Ovary (tissue), 3 donors: ENCODE measurements at regions not wholly inside any gene's neighbourhood (a gene's known extent, or its start where the extent isn't known, plus 50 kb on each side); places are given as distances from the start of the nearest gene placed in this dataset.

Experiments
- CTCF ChIP-seq, 3 donors: fragments of 450-650 bp in 2 of 3; fragments of 200-600 bp in 1 of 3; IDR thresholded peaks; one replicate each; pipeline versions ENCODE4 v1.5.1 to v1.8.0; 2016 to 2022; ENCODE audit warnings: antibody characterized with exemption in 3 of 3, mild to moderate bottlenecking in 1 of 3
- EP300 ChIP-seq: sonication (generic); formaldehyde crosslinking; IDR thresholded peaks from one replicate; pipeline ENCODE4 v1.6.1; 2017; ENCODE audit warnings: antibody characterized with exemption
- POLR2A ChIP-seq: fragments of 450-650 bp; IDR thresholded peaks from one replicate; pipeline ENCODE4 v1.6.1; 2017; ENCODE audit warnings: antibody characterized with exemption, mild to moderate bottlenecking, moderate library complexity
- donor health status: DM: no; HTN: no; CAD: no.

- TF ChIP-seq CTCF (IDR thresholded peaks at IDR 0.05) (no peak), EP300 (no peak), POLR2A (no peak)
Measured at GRCh38 chrX:40195368-40195767, 97.6 kb upstream of the BCOR start.
